GM19372 (cell line): ENCODE measurements at regions not wholly inside any gene's neighbourhood (a gene's known extent, or its start where the extent isn't known, plus 50 kb on each side); places are given as distances from the start of the nearest gene placed in this dataset.

ENCODE experiments used
- ATAC-seq: cut with Tn5 transposase; IDR thresholded peaks from one replicate; pipeline ENCODE4 v1.9.1; 2021; ENCODE audit warnings: mild to moderate bottlenecking, low read depth, moderate library complexity; ENCODE audit not compliant: unreplicated experiment

GRCh38 chr13:47036294-47037008 lies 139.6 kb upstream of the HTR2A start:
- ATAC-seq: peak; percentile 97

- ATAC-seq: no peak
Measured at GRCh38 chr13:47033216-47033615, 136.4 kb upstream of the HTR2A start.

- ATAC-seq: no peak
Measured at GRCh38 chr13:47027780-47028437, 131.1 kb upstream of the HTR2A start.

GRCh38 chr13:47025791-47026447 lies 129.1 kb upstream of the HTR2A start:
- no peak for ATAC-seq

GRCh38 chr13:47019977-47020376 lies 123.1 kb upstream of the HTR2A start:
- no peak for ATAC-seq

- no peak for ATAC-seq
Measured at GRCh38 chr13:47017476-47017875, 120.6 kb upstream of the HTR2A start.

GRCh38 chr13:47008318-47008717 lies 111.5 kb upstream of the HTR2A start:
- no peak for ATAC-seq

- ATAC-seq: no peak
Measured at GRCh38 chr13:47005756-47006414, 109.0 kb upstream of the HTR2A start.

GRCh38 chr13:47004540-47004939 lies 107.7 kb upstream of the HTR2A start:
- ATAC-seq: no peak

GRCh38 chr13:47004027-47004426 lies 107.2 kb upstream of the HTR2A start:
- ATAC-seq: no peak

- no peak for ATAC-seq
Measured at GRCh38 chr13:47000165-47000564, 103.3 kb upstream of the HTR2A start.

GRCh38 chr13:46996316-46997030 lies 99.6 kb upstream of the HTR2A start:
- ATAC-seq: peak; percentile 12

- ATAC-seq: peak; percentile 75
Measured at GRCh38 chr13:46995874-46996273, 99.0 kb upstream of the HTR2A start.

- ATAC-seq: no peak
Measured at GRCh38 chr13:46994492-46994891, 97.6 kb upstream of the HTR2A start.

GRCh38 chr13:46992383-46992952 lies 95.6 kb upstream of the HTR2A start:
- ATAC-seq: no peak

GRCh38 chr13:46983881-46984280 lies 87.0 kb upstream of the HTR2A start:
- ATAC-seq: peak; percentile 68

GRCh38 chr13:46982856-46983582 lies 86.2 kb upstream of the HTR2A start:
- peak; percentile 87 for ATAC-seq

GRCh38 chr13:46975173-46975572 lies 78.3 kb upstream of the HTR2A start:
- no peak for ATAC-seq

- ATAC-seq: no peak
Measured at GRCh38 chr13:46968450-46968849, 71.6 kb upstream of the HTR2A start.
